ENCODE measurements at regions not wholly inside any gene's neighbourhood (a gene's known extent, or its start where the extent isn't known, plus 50 kb on each side); places are given as distances from the start of the nearest gene placed in this dataset.
"Not testable (repeated sequence)": the region's sequence is repeated elsewhere in the genome, so short reads cannot be mapped to it uniquely, and the experiment has no call there.

GRCh38 chr4:138344054-138344453 lies 101.9 kb upstream of the SLC7A11 start:
- no peak overlapping the region for H3K4me3 ChIP-seq (ENCODE audit: low read depth, low read length)
- no peak for TF ChIP-seq CTCF (conservative IDR thresholded peaks at IDR 0.05; ENCODE audit: low read depth, low read length)
- DNase-seq (ENCODE audit: low read depth) = no peak

GRCh38 chr4:138341739-138342415 lies 99.7 kb upstream of the SLC7A11 start:
- DNase-seq (ENCODE audit: low read depth) = no peak
- TF ChIP-seq CTCF (conservative IDR thresholded peaks at IDR 0.05; ENCODE audit: low read depth, low read length) = no peak
- no peak overlapping the region for H3K4me3 ChIP-seq (ENCODE audit: low read depth, low read length)

GRCh38 chr4:138338840-138339239 lies 96.7 kb upstream of the SLC7A11 start:
- no peak overlapping the region for H3K4me3 ChIP-seq (ENCODE audit: low read depth, low read length)
- TF ChIP-seq CTCF (conservative IDR thresholded peaks at IDR 0.05; ENCODE audit: low read depth, low read length) = no peak
- no peak for DNase-seq (ENCODE audit: low read depth)

- H3K4me3 ChIP-seq (ENCODE audit: low read depth, low read length); DNase-seq (ENCODE audit: low read depth): not testable (repeated sequence)
Observed at GRCh38 chr4:138338222-138338621, 96.1 kb upstream of the SLC7A11 start.

- no peak for TF ChIP-seq CTCF (conservative IDR thresholded peaks at IDR 0.05; ENCODE audit: low read depth, low read length)
- H3K4me3 ChIP-seq (ENCODE audit: low read depth, low read length) = no peak overlapping the region
- peak; percentile 77 for DNase-seq (ENCODE audit: low read depth)
Observed at GRCh38 chr4:138334346-138335016, 92.3 kb upstream of the SLC7A11 start.

- not testable (repeated sequence) for DNase-seq (ENCODE audit: low read depth); H3K4me3 ChIP-seq (ENCODE audit: low read depth, low read length)
Observed at GRCh38 chr4:138332415-138332814, 90.3 kb upstream of the SLC7A11 start.

- no peak overlapping the region for H3K4me3 ChIP-seq (ENCODE audit: low read depth, low read length)
- no peak for DNase-seq (ENCODE audit: low read depth)
- no peak for TF ChIP-seq CTCF (conservative IDR thresholded peaks at IDR 0.05; ENCODE audit: low read depth, low read length)
Observed at GRCh38 chr4:138330531-138330930, 88.4 kb upstream of the SLC7A11 start.

- H3K4me3 ChIP-seq (ENCODE audit: low read depth, low read length) = no peak overlapping the region
- DNase-seq (ENCODE audit: low read depth) = no peak
- TF ChIP-seq CTCF (conservative IDR thresholded peaks at IDR 0.05; ENCODE audit: low read depth, low read length) = no peak
Observed at GRCh38 chr4:138329506-138330070, 87.4 kb upstream of the SLC7A11 start.

Measured in epithelial cell of proximal tubule (primary cell).